Thyroid gland (tissue), 4 donors: ENCODE measurements at regions not wholly inside any gene's neighbourhood (a gene's known extent, or its start where the extent isn't known, plus 50 kb on each side); places are given as distances from the start of the nearest gene placed in this dataset.

Source experiments
- POLR2A ChIP-seq, 2 donors: fragments of 450-650 bp; IDR thresholded peaks; one replicate each; pipeline ENCODE4 v1.6.1; 2017; ENCODE audit warnings: antibody characterized with exemption in 2 of 2, mild to moderate bottlenecking in 2 of 2, moderate library complexity in 1 of 2
- TF ChIP-seq, protein P1 (sequence below), 6 experiments: fragments of 200-600 bp in 3 of 6; fragments of 450-650 bp in 3 of 6; sonication (generic) in 3 of 6; IDR thresholded peaks; one replicate each; pipeline ENCODE4 v1.5.1; 2016 to 2019; ENCODE audit warnings: antibody characterized with exemption in 6 of 6, mild to moderate bottlenecking in 2 of 6, inconsistent platforms in 1 of 6, moderate library complexity in 1 of 6

DNA sequence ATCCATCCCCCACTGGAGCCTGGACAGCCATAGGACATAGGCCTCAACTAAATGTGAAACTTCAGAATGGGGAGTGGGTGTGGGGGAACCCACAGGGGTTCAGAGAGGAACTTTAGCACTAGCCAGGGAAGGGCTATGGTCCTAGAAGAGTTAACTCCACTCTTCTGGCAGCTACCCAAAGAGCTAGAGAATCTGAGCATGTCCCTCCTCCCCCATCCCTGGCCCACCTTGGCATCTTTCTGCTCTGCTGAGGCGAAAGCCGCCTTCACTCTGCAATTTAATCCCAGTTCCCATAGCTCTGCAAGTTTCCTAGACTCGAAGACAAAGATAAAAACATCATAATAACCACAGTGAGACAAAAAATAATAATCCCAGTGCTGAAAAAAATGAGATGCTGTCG, 214.7 kb upstream of the RTL1 start:
- TF ChIP-seq, protein P1, sequence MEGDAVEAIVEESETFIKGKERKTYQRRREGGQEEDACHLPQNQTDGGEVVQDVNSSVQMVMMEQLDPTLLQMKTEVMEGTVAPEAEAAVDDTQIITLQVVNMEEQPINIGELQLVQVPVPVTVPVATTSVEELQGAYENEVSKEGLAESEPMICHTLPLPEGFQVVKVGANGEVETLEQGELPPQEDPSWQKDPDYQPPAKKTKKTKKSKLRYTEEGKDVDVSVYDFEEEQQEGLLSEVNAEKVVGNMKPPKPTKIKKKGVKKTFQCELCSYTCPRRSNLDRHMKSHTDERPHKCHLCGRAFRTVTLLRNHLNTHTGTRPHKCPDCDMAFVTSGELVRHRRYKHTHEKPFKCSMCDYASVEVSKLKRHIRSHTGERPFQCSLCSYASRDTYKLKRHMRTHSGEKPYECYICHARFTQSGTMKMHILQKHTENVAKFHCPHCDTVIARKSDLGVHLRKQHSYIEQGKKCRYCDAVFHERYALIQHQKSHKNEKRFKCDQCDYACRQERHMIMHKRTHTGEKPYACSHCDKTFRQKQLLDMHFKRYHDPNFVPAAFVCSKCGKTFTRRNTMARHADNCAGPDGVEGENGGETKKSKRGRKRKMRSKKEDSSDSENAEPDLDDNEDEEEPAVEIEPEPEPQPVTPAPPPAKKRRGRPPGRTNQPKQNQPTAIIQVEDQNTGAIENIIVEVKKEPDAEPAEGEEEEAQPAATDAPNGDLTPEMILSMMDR (IDR thresholded peaks at IDR 0.05): no peak
- no peak for TF ChIP-seq POLR2A (IDR thresholded peaks at IDR 0.05)
